Stimulated activated naive CD8-positive, alpha-beta T cell treated with anti-CD3 and anti-CD28 coated beads, Interleukin-15, amount 100 ng/mL, for 72 hours (primary cell): ENCODE measurements at regions not wholly inside any gene's neighbourhood (a gene's known extent, or its start where the extent isn't known, plus 50 kb on each side); places are given as distances from the start of the nearest gene placed in this dataset.
"Not testable (repeated sequence)": the region's sequence is repeated elsewhere in the genome, so short reads cannot be mapped to it uniquely, and the experiment has no call there.

Experiments
- ATAC-seq: fragments of 150-1000 bp; cut with Tn5 transposase; 2 replicates; pipeline ENCODE4 v1.10.0; 2021; ENCODE audit warnings: mild to moderate bottlenecking, moderate library complexity
- DNase-seq, 2 donors: peaks; one replicate each; pipeline ENCODE4 v3.0.0; 2021 to 2022
- H3K27ac Mint-ChIP-seq, 2 donors: one replicate each; pipeline ENCODE4 v1.8.0; 2022; ENCODE audit warnings: mild to moderate bottlenecking in 2 of 2, mixed read lengths in 2 of 2, moderate library complexity in 2 of 2
- H3K27me3 Mint-ChIP-seq: one replicate; pipeline ENCODE4 v1.8.0; 2022; ENCODE audit warnings: mixed read lengths
- H3K4me1 Mint-ChIP-seq: one replicate; pipeline ENCODE4 v1.8.0; 2022; ENCODE audit warnings: mild to moderate bottlenecking, mixed read lengths
- H3K4me3 Mint-ChIP-seq, 2 donors: one replicate each; pipeline ENCODE4 v1.8.0; 2022; ENCODE audit warnings: mild to moderate bottlenecking in 2 of 2, mixed read lengths in 2 of 2, moderate library complexity in 1 of 2
- H3K9me3 Mint-ChIP-seq, 2 donors: one replicate each; pipeline ENCODE4 v1.8.0; 2022; ENCODE audit warnings: mixed read lengths in 2 of 2

- H3K4me1 Mint-ChIP-seq: peaks cover 7% of the 10 kb centered on the region
- H3K4me3 Mint-ChIP-seq: no peak overlapping the region
- DNase-seq (no peak), ATAC-seq (no peak)
- no peak overlapping the region for H3K27ac Mint-ChIP-seq
- H3K9me3 Mint-ChIP-seq: peaks cover 0 to 8% of the 10 kb centered on the region in 2 donors
- H3K27me3 Mint-ChIP-seq: no peaks in the 10 kb centered on the region
Measured at GRCh38 chr1:222955964-222956363, 141.1 kb downstream of the DISP1 start.

DNA sequence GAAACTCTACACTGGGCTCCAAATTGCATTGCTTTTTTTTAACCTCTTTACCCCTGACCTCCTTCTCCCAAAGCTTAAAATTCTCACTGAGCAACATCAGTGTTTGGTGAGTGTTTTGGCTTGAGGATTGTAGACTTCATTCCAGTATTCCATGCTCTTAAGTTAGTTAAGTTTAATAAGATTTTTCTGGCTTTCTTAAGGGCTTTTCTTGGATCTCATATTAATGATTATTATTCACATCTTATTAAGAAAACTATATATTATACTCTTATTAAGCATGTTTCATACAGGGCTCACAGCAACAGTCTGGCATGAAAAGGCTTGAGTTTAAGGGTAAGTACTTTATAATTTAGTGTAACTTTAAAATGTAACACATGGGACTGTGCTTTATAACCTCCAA is 141.8 kb downstream of the DISP1 start:
- H3K27ac Mint-ChIP-seq: no peak overlapping the region
- H3K4me3 Mint-ChIP-seq: no peak overlapping the region
- no peak for ATAC-seq
- H3K9me3 Mint-ChIP-seq: peaks cover 0 to 8% of the 10 kb centered on the region in 2 donors
- no peak for DNase-seq
- H3K27me3 Mint-ChIP-seq: no peaks in the 10 kb centered on the region
- H3K4me1 Mint-ChIP-seq: peaks cover under 1% of the 10 kb centered on the region

- no peak for DNase-seq
- no peaks in the 10 kb centered on the region for H3K9me3 Mint-ChIP-seq
- no peaks in the 10 kb centered on the region for H3K27me3 Mint-ChIP-seq
- no peak overlapping the region for H3K27ac Mint-ChIP-seq
- H3K4me3 Mint-ChIP-seq: no peak overlapping the region
- no peak for ATAC-seq
- no peaks in the 10 kb centered on the region for H3K4me1 Mint-ChIP-seq
Measured at GRCh38 chr1:222967466-222968240, 152.8 kb downstream of the DISP1 start.

DNA sequence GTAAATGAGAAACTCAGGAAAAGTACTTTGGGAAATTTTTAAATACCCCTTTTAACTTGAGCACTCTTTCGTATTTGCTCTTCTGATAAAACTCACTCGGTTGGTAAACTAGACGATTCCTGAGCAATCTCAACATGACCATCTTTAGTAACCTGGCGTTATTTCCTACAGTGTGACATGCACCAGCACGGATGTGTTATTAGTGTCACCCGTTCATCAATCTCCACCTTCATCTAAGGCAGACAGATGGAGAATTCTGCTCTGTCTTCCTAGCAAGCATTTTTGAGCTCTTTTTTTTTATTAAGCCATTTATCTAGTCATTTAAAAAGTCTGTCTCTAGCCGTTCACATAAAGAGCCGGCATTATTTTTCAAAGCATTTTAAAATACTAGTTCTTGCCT is 155.2 kb downstream of the DISP1 start:
- no peaks in the 10 kb centered on the region for H3K9me3 Mint-ChIP-seq
- H3K27me3 Mint-ChIP-seq: no peaks in the 10 kb centered on the region
- no peaks in the 10 kb centered on the region for H3K4me1 Mint-ChIP-seq
- H3K27ac Mint-ChIP-seq: no peak overlapping the region
- no peak for DNase-seq
- no peak for ATAC-seq
- H3K4me3 Mint-ChIP-seq: no peak overlapping the region

GRCh38 chr1:222970711-222971110 is 155.9 kb downstream of the DISP1 start:
- no peaks in the 10 kb centered on the region for H3K9me3 Mint-ChIP-seq
- ATAC-seq (no peak), DNase-seq (no peak)
- no peak overlapping the region for H3K4me3 Mint-ChIP-seq
- H3K27ac Mint-ChIP-seq: no peak overlapping the region
- H3K4me1 Mint-ChIP-seq: no peaks in the 10 kb centered on the region
- H3K27me3 Mint-ChIP-seq: no peaks in the 10 kb centered on the region

GRCh38 chr1:222971146-222971545 is 156.3 kb downstream of the DISP1 start:
- Mint-ChIP-seq H3K4me3 (no peak overlapping the region), H3K9me3 (no peaks in the 10 kb centered on the region), H3K27me3 (no peaks in the 10 kb centered on the region), H3K4me1 (no peaks in the 10 kb centered on the region), H3K27ac (no peak overlapping the region)
- no peak for ATAC-seq
- no peak for DNase-seq

GRCh38 chr1:222973561-222973960 is 158.7 kb downstream of the DISP1 start:
- no peak overlapping the region for H3K4me3 Mint-ChIP-seq
- DNase-seq: no peak
- H3K27ac Mint-ChIP-seq: no peak overlapping the region
- no peaks in the 10 kb centered on the region for H3K27me3 Mint-ChIP-seq
- H3K9me3 Mint-ChIP-seq: no peaks in the 10 kb centered on the region
- no peak for ATAC-seq
- no peaks in the 10 kb centered on the region for H3K4me1 Mint-ChIP-seq

GRCh38 chr1:222974496-222974895 is 159.7 kb downstream of the DISP1 start:
- H3K27me3 Mint-ChIP-seq: no peaks in the 10 kb centered on the region
- no peaks in the 10 kb centered on the region for H3K4me1 Mint-ChIP-seq
- ATAC-seq (no peak), DNase-seq (no peak)
- H3K27ac Mint-ChIP-seq: no peak overlapping the region
- no peaks in the 10 kb centered on the region for H3K9me3 Mint-ChIP-seq
- no peak overlapping the region for H3K4me3 Mint-ChIP-seq

- H3K4me1 Mint-ChIP-seq: no peaks in the 10 kb centered on the region
- H3K9me3 Mint-ChIP-seq: no peaks in the 10 kb centered on the region
- ATAC-seq (no peak), DNase-seq (no peak)
- no peak overlapping the region for H3K27ac Mint-ChIP-seq
- no peak overlapping the region for H3K4me3 Mint-ChIP-seq
- H3K27me3 Mint-ChIP-seq: no peaks in the 10 kb centered on the region
Measured at GRCh38 chr1:222975472-222976122, 160.8 kb downstream of the DISP1 start.

GRCh38 chr1:222976453-222976852 is 161.6 kb downstream of the DISP1 start:
- Mint-ChIP-seq H3K4me1 (no peaks in the 10 kb centered on the region), H3K9me3 (no peaks in the 10 kb centered on the region), H3K27ac (no peak overlapping the region), H3K4me3 (no peak overlapping the region), H3K27me3 (no peaks in the 10 kb centered on the region)
- DNase-seq: no peak
- no peak for ATAC-seq

DNA sequence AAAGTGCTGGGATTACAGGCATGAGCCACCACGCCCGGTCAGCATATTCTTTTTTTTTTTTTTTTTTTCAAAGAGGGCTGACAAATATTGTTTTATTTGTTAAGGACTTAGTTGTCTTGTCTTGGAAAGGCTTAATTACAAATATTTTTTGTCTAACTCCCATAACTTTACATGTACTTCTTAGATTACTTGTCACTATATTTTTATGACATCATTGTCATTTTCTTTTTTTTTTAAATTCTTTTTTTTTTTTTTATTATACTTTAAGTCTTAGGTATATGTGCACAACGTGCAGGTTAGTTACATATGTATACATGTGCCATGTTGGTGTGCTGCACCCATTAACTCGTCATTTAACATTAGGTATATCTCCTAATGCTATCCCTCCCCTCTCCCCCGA is 162.5 kb downstream of the DISP1 start:
- not testable (repeated sequence) for DNase-seq, H3K4me3 Mint-ChIP-seq, H3K27me3 Mint-ChIP-seq, H3K4me1 Mint-ChIP-seq, H3K27ac Mint-ChIP-seq, ATAC-seq, H3K9me3 Mint-ChIP-seq

DNA sequence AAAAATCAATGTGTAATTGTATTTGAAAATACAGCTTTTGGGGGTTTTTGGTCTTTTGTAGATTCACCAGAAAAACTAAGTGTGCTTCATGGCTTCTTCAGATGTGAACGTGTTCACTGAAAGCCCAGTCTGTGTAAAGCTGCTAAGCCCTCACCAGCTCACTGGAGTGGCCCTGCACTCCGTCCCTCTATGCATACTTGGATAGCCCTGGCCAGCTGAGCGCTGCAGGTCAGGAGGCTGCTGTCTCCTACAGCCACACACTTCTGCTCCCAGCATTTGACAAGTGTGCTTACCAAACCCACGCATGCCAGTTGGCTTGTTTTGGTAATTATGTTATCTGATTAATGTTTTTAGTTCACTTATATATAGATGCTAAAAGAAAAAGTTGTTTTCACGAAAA is 163.5 kb downstream of the TLR5 start:
- Mint-ChIP-seq H3K4me3 (no peak overlapping the region), H3K27me3 (no peaks in the 10 kb centered on the region), H3K4me1 (no peaks in the 10 kb centered on the region), H3K9me3 (no peaks in the 10 kb centered on the region), H3K27ac (no peak overlapping the region)
- DNase-seq (no peak), ATAC-seq (no peak)

- Mint-ChIP-seq H3K4me1 (no peaks in the 10 kb centered on the region), H3K27me3 (no peaks in the 10 kb centered on the region), H3K4me3 (no peak overlapping the region), H3K27ac (no peak overlapping the region), H3K9me3 (no peaks in the 10 kb centered on the region)
- DNase-seq (no peak), ATAC-seq (no peak)
Measured at GRCh38 chr1:222987674-222988076, 155.4 kb downstream of the TLR5 start.

DNA sequence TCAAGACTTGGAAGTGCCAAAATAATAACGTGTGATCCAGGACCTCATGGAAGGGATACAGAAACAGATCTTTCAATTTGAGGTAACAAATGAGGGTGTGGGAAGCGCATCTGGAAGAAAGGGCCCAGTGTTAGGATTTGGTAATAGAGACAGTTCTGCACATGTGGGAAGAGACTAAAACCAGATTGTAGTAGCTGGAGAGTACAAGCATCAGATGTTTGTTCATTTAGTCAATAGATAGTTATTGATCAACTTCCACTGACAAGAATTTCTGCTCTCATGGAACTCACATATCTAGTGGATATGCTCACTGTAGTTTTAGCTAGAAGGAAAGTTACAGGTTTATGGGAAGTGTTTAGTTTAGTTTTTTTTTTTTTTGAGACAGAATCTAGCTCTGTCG is 153.6 kb downstream of the TLR5 start:
- no peak overlapping the region for H3K4me3 Mint-ChIP-seq
- DNase-seq (no peak), ATAC-seq (no peak)
- H3K4me1 Mint-ChIP-seq: no peaks in the 10 kb centered on the region
- H3K9me3 Mint-ChIP-seq: no peaks in the 10 kb centered on the region
- H3K27ac Mint-ChIP-seq: no peak overlapping the region
- H3K27me3 Mint-ChIP-seq: no peaks in the 10 kb centered on the region

DNA sequence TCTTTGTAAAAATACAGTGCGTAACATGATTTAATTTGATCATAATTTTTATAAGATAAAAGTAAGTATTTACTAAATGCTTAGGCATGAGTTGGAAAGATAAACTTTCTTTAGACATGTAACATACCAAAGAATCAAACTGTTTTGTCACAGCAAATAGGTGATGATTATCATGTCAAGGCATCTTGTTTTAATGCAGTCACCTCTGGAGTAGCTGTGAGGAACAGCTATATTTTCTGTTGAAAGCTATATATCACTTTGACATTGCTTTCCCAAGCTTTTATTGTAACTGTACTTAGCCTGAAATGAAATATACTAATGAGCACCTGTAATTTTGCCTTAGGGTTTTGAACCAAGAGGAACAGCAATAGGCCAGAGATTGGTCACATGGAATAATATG is 151.9 kb downstream of the TLR5 start:
- DNase-seq (no peak), ATAC-seq (no peak)
- no peaks in the 10 kb centered on the region for H3K27me3 Mint-ChIP-seq
- no peaks in the 10 kb centered on the region for H3K9me3 Mint-ChIP-seq
- H3K27ac Mint-ChIP-seq: no peak overlapping the region
- H3K4me1 Mint-ChIP-seq: no peaks in the 10 kb centered on the region
- no peak overlapping the region for H3K4me3 Mint-ChIP-seq

DNA sequence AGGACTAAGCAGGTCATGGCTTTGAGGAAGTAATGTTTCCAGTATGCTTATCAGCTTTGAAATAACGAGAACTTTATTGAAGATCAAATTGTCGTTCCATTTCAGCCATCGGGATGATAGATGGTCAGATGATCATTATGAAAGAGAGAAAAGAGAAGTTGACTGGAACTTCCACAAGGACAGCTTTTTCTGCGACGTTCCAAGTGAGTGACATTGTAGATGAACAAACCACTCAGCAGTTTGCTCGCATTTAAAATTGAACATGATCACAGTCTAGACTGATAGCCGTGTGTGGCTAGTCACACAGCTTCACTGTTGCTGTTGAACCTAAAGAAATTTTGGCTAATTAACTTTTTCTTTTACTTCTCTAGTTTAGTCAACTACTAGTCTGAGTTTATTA is 151.1 kb downstream of the TLR5 start:
- H3K4me1 Mint-ChIP-seq: no peaks in the 10 kb centered on the region
- no peak overlapping the region for H3K27ac Mint-ChIP-seq
- no peak for ATAC-seq
- DNase-seq: no peak
- H3K9me3 Mint-ChIP-seq: no peaks in the 10 kb centered on the region
- no peak overlapping the region for H3K4me3 Mint-ChIP-seq
- H3K27me3 Mint-ChIP-seq: no peaks in the 10 kb centered on the region
